Neutrophil (primary cell): ENCODE measurements at regions not wholly inside any gene's neighbourhood (a gene's known extent, or its start where the extent isn't known, plus 50 kb on each side); places are given as distances from the start of the nearest gene placed in this dataset.

Source experiments
- H3K27ac ChIP-seq: fragments of 200-600 bp; sonication (generic); 2 replicates; pipeline ENCODE4 v1.5.1; 2016; ENCODE audit warnings: mild to moderate bottlenecking, moderate library complexity
- H3K27me3 ChIP-seq: fragments of 200-600 bp; sonication (generic); 2 replicates; pipeline ENCODE4 v1.6.0; 2016; ENCODE audit warnings: mild to moderate bottlenecking
- H3K36me3 ChIP-seq: fragments of 200-600 bp; sonication (generic); 2 replicates; pipeline ENCODE4 v1.5.1; 2017
- H3K4me1 ChIP-seq, 2 experiments: fragments of 200-600 bp in 1 of 2; sonication (generic) in 1 of 2; 1 replicate in 1 of 2; 2 replicates in 1 of 2; pipeline versions ENCODE4 v1.5.1 to v1.6.1; 2013 to 2016; ENCODE audit warnings: low read depth in 1 of 2, low read length in 1 of 2, mild to moderate bottlenecking in 1 of 2, moderate library complexity in 1 of 2; ENCODE audit not compliant: control insufficient read depth in 1 of 2, insufficient read depth in 1 of 2
- H3K4me3 ChIP-seq, 2 experiments: fragments of 200-600 bp in 1 of 2; sonication (generic) in 1 of 2; 1 replicate in 1 of 2; 2 replicates in 1 of 2; pipeline ENCODE4 v1.5.1; 2013 to 2016; ENCODE audit warnings: low read depth in 1 of 2, low read length in 1 of 2, mild to moderate bottlenecking in 1 of 2, moderate library complexity in 1 of 2
- H3K9me3 ChIP-seq: fragments of 200-600 bp; sonication (generic); 2 replicates; pipeline ENCODE4 v1.5.1; 2016
- CTCF ChIP-seq: fragments of 200-600 bp; sonication (generic); IDR thresholded peaks from 2 replicates; pipeline ENCODE4 v1.5.1; 2016; ENCODE audit warnings: antibody characterized with exemption

GRCh38 chr1:245039196-245039595, 115.6 kb upstream of the KIF26B start:
- no peak for TF ChIP-seq CTCF
- no peak overlapping the region for H3K27ac ChIP-seq

GRCh38 chr1:245036102-245036501, 118.7 kb upstream of the KIF26B start:
- no peaks in the 10 kb centered on the region for H3K36me3 ChIP-seq
- H3K9me3 ChIP-seq, result no peaks in the 10 kb centered on the region
- H3K27me3 ChIP-seq, result no peaks in the 10 kb centered on the region
- H3K4me1 ChIP-seq, result no peaks in the 10 kb centered on the region
- no peak overlapping the region for H3K27ac ChIP-seq
- H3K4me3 ChIP-seq, result no peak overlapping the region
- no peak for TF ChIP-seq CTCF

More at GRCh38 chr1:245039196-245039595, 115.6 kb upstream of the KIF26B start:
- Histone ChIP-seq H3K4me3 (no peak overlapping the region), H3K36me3 (no peaks in the 10 kb centered on the region), H3K9me3 (no peaks in the 10 kb centered on the region), H3K4me1 (no peaks in the 10 kb centered on the region), H3K27me3 (no peaks in the 10 kb centered on the region)

- Histone ChIP-seq H3K27me3 (no peaks in the 10 kb centered on the region), H3K9me3 (no peaks in the 10 kb centered on the region), H3K4me3 (no peak overlapping the region), H3K36me3 (no peaks in the 10 kb centered on the region), H3K4me1 (no peaks in the 10 kb centered on the region), H3K27ac (no peak overlapping the region)
- no peak for TF ChIP-seq CTCF
These were observed 123.7 kb upstream of the KIF26B start for GRCh38 chr1:245031041-245031440.

DNA sequence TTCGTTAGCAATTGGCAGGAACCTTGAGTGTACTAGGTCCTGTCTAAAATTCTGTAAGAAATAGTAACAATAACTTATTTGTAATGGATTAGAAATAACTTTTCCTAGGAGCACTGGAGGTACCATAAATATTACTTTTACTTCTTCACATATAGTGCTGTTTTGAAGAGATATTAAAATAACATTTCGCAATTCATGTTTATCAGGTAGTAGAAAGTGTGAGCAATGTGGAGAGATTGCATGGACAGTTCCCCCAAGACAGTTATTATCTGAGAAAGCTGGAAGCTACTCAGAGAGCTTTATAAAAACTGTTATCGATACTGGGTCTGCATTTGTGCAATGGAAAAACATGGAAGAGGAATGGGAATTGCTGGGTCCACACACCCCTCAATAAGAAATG, 128.5 kb upstream of the KIF26B start:
- no peak for TF ChIP-seq CTCF

DNA sequence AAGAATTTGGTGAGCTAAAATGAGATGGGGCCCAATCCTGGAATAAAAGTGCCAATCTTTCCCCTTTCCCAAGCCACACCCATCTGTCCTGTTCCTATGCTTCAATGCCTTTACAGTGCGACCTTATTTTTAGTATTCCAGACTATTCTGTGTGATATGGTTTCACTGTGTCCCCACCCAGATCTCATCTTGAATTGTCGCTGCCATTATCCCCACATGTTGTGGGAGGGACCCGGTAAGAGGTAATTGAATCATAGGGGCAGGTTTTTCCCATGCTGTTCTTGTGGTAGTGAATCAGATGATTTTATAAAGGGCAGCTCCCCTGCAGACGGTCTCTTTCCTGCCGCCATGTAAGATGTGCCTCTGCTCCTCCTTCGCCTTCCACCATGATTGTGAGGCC, 129.3 kb upstream of the KIF26B start:
- H3K36me3 ChIP-seq, result no peaks in the 10 kb centered on the region

More for the DNA sequence above, 128.5 kb upstream of the KIF26B start:
- Histone ChIP-seq H3K4me1 (no peaks in the 10 kb centered on the region), H3K9me3 (no peaks in the 10 kb centered on the region), H3K4me3 (no peak overlapping the region), H3K27me3 (no peaks in the 10 kb centered on the region), H3K36me3 (no peaks in the 10 kb centered on the region), H3K27ac (no peak overlapping the region)

More for the DNA sequence above, 129.3 kb upstream of the KIF26B start:
- Histone ChIP-seq H3K4me1 (no peaks in the 10 kb centered on the region), H3K9me3 (no peaks in the 10 kb centered on the region), H3K27ac (no peak overlapping the region), H3K27me3 (no peaks in the 10 kb centered on the region), H3K4me3 (no peak overlapping the region)
- no peak for TF ChIP-seq CTCF
